Neural progenitor cell (in vitro differentiated cells): ENCODE measurements at regions not wholly inside any gene's neighbourhood (a gene's known extent, or its start where the extent isn't known, plus 50 kb on each side); places are given as distances from the start of the nearest gene placed in this dataset.
A peak's percentile ranks its signal among the peaks of the same experiment; 100 is the strongest.

Experiments
- DNase-seq: peaks from one replicate; pipeline ENCODE4 v3.0.0-alpha.2; 2016; ENCODE audit warnings: low spot score
- H2AFZ ChIP-seq: fragments of 200-600 bp; sonication (generic); replicated peaks from 2 replicates; pipeline ENCODE4 v1.6.1; 2016; ENCODE audit warnings: antibody characterized with exemption
- H3F3A ChIP-seq: fragments of 200-600 bp; sonication (generic); 2 replicates; pipeline ENCODE4 v1.6.1; 2016; ENCODE audit warnings: antibody characterized with exemption, low read depth
- H3K27ac ChIP-seq: fragments of 200-600 bp; sonication (generic); 2 replicates; pipeline ENCODE4 v1.5.1; 2016; ENCODE audit warnings: mild to moderate bottlenecking
- H3K27me3 ChIP-seq: fragments of 200-600 bp; sonication (generic); 2 replicates; pipeline ENCODE4 v1.6.1; 2016; ENCODE audit warnings: mild to moderate bottlenecking, moderate library complexity
- H3K36me3 ChIP-seq: fragments of 200-600 bp; sonication (generic); 2 replicates; pipeline ENCODE4 v1.5.1; 2016
- H3K4me1 ChIP-seq: fragments of 200-600 bp; sonication (generic); 2 replicates; pipeline ENCODE4 v1.6.1; 2016; ENCODE audit warnings: mixed run types
- H3K4me2 ChIP-seq: fragments of 200-600 bp; sonication (generic); 2 replicates; pipeline ENCODE4 v1.6.1; 2016
- H3K4me3 ChIP-seq: fragments of 200-600 bp; sonication (generic); 2 replicates; pipeline ENCODE4 v1.5.1; 2016
- H3K79me2 ChIP-seq: fragments of 200-600 bp; sonication (generic); 2 replicates; pipeline ENCODE4 v1.6.1; 2016; ENCODE audit warnings: low read depth
- H3K9ac ChIP-seq: fragments of 200-600 bp; sonication (generic); 2 replicates; pipeline ENCODE4 v1.6.1; 2016
- H3K9me3 ChIP-seq: fragments of 200-600 bp; sonication (generic); 2 replicates; pipeline ENCODE4 v1.5.1; 2016; ENCODE audit warnings: low read depth
- H4K20me1 ChIP-seq: fragments of 200-600 bp; sonication (generic); 2 replicates; pipeline ENCODE4 v1.6.1; 2016; ENCODE audit warnings: low read depth
- H3K27ac Mint-ChIP-seq: 3 replicates; pipeline ENCODE4 v1.8.0; 2021; ENCODE audit warnings: mixed read lengths
- H3K27me3 Mint-ChIP-seq: 2 replicates; pipeline ENCODE4 v1.8.0; 2022; ENCODE audit warnings: low read depth, mild to moderate bottlenecking, inconsistent platforms, moderate library complexity, mixed read lengths; ENCODE audit not compliant: insufficient read depth
- H3K36me3 Mint-ChIP-seq: 3 replicates; pipeline ENCODE4 v1.8.0; 2021; ENCODE audit warnings: mixed read lengths
- H3K4me1 Mint-ChIP-seq: 3 replicates; pipeline ENCODE4 v1.8.0; 2021; ENCODE audit warnings: mixed read lengths
- H3K4me3 Mint-ChIP-seq: 3 replicates; pipeline ENCODE4 v1.8.0; 2021; ENCODE audit warnings: mild to moderate bottlenecking, moderate library complexity, mixed read lengths
- H3K9me3 Mint-ChIP-seq: 3 replicates; pipeline ENCODE4 v1.8.0; 2020; ENCODE audit warnings: mixed read lengths
- EZH2 ChIP-seq: fragments of 200-600 bp; sonication (generic); IDR thresholded peaks from 2 replicates; pipeline ENCODE4 v1.6.1; 2017; ENCODE audit warnings: antibody characterized with exemption, mild to moderate bottlenecking, moderate library complexity
- EZH2phosphoT487 ChIP-seq: fragments of 200-600 bp; sonication (generic); IDR thresholded peaks from 2 replicates; pipeline ENCODE4 v1.6.1; 2017; ENCODE audit warnings: antibody characterized with exemption
- TF ChIP-seq, protein P1 (sequence below): fragments of 200-600 bp; sonication (generic); IDR thresholded peaks from 2 replicates; pipeline ENCODE4 v1.5.1; 2017; ENCODE audit warnings: antibody characterized with exemption, mild to moderate bottlenecking

DNA sequence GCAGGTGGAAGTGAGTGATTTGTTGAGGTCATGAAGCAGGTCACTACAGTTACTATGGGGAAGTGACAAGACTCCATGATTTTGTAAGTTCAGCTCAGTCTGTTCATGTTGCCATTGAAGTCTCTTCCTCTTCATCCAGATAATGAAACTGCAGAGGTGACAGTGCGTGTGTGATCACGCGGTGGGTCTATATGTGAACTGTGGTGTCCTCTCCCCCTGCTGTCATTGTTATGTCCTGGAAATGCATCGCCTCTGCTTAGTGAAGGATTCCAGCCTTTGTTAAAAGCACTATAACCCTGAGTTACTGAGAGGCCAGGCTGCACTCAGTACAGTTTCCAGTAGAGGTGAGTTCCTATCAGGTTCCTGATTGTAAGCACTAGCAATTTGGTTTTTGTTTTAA, 216.2 kb upstream of the RMST start:
- Mint-ChIP-seq H3K27ac (peak overlapping the region; percentile 89), H3K4me1 (peaks cover 49% of the 10 kb centered on the region), H3K4me3 (no peak overlapping the region), H3K9me3 (no peaks in the 10 kb centered on the region), H3K27me3 (peaks cover 4% of the 10 kb centered on the region), H3K36me3 (peaks cover 2% of the 10 kb centered on the region)
- H3K27ac ChIP-seq, result no peak overlapping the region
- H3K4me1 ChIP-seq, result peaks cover 25% of the 10 kb centered on the region
- no peaks in the 10 kb centered on the region for H3K27me3 ChIP-seq
- no peaks in the 10 kb centered on the region for H3F3A ChIP-seq
- no peak overlapping the region for H3K4me3 ChIP-seq
- H4K20me1 ChIP-seq, result no peaks in the 10 kb centered on the region
- TF ChIP-seq EZH2phosphoT487, result no peak
- no peak for TF ChIP-seq EZH2
- TF ChIP-seq, protein P1, sequence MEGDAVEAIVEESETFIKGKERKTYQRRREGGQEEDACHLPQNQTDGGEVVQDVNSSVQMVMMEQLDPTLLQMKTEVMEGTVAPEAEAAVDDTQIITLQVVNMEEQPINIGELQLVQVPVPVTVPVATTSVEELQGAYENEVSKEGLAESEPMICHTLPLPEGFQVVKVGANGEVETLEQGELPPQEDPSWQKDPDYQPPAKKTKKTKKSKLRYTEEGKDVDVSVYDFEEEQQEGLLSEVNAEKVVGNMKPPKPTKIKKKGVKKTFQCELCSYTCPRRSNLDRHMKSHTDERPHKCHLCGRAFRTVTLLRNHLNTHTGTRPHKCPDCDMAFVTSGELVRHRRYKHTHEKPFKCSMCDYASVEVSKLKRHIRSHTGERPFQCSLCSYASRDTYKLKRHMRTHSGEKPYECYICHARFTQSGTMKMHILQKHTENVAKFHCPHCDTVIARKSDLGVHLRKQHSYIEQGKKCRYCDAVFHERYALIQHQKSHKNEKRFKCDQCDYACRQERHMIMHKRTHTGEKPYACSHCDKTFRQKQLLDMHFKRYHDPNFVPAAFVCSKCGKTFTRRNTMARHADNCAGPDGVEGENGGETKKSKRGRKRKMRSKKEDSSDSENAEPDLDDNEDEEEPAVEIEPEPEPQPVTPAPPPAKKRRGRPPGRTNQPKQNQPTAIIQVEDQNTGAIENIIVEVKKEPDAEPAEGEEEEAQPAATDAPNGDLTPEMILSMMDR, result no peak
- H3K36me3 ChIP-seq, result no peaks in the 10 kb centered on the region
- H2AFZ ChIP-seq, result peak overlapping the region; percentile 27
- H3K9me3 ChIP-seq, result no peaks in the 10 kb centered on the region
- no peaks in the 10 kb centered on the region for H3K79me2 ChIP-seq
- peak overlapping the region; percentile 34 for H3K4me2 ChIP-seq
- DNase-seq, result peak; percentile 15
- no peak overlapping the region for H3K9ac ChIP-seq

DNA sequence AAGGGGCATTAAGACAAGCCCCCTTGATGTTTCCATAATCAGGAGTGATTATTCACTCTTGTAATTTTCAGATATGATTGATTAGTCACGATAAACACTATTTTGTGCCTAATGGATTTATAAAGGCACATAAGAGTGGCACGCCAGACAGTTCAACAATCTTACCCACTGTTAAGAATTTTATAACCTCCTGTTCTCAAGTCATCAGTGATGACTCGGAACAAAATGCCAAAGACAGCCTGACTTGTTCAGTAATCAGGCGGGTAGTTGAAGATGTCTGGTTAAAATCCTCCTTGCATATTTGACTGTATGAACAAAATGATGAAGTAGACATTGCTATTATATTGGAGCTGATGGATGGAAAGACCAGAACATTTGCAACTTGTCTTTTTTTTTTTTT, 212.1 kb upstream of the RMST start:
- no peaks in the 10 kb centered on the region for H3K27me3 ChIP-seq
- DNase-seq, result no peak
- H3K36me3 Mint-ChIP-seq, result peaks cover 2% of the 10 kb centered on the region
- no peak overlapping the region for H2AFZ ChIP-seq
- H3K4me3 Mint-ChIP-seq, result no peak overlapping the region
- H3K9me3 ChIP-seq, result no peaks in the 10 kb centered on the region
- no peak for TF ChIP-seq EZH2
- TF ChIP-seq, protein P1, result no peak
- no peak for TF ChIP-seq EZH2phosphoT487
- no peak overlapping the region for H3K27ac ChIP-seq
- H3K9me3 Mint-ChIP-seq, result peaks cover 2% of the 10 kb centered on the region
- H3K36me3 ChIP-seq, result no peaks in the 10 kb centered on the region
- H3K27ac Mint-ChIP-seq, result no peak overlapping the region
- no peak overlapping the region for H3K9ac ChIP-seq
- no peaks in the 10 kb centered on the region for H4K20me1 ChIP-seq
- H3K79me2 ChIP-seq, result no peaks in the 10 kb centered on the region
- H3F3A ChIP-seq, result no peaks in the 10 kb centered on the region
- H3K4me1 Mint-ChIP-seq, result peaks cover 59% of the 10 kb centered on the region
- peaks cover 64% of the 10 kb centered on the region for H3K4me1 ChIP-seq
- H3K4me2 ChIP-seq, result no peak overlapping the region
- H3K27me3 Mint-ChIP-seq, result peaks cover 3% of the 10 kb centered on the region
- no peak overlapping the region for H3K4me3 ChIP-seq

DNA sequence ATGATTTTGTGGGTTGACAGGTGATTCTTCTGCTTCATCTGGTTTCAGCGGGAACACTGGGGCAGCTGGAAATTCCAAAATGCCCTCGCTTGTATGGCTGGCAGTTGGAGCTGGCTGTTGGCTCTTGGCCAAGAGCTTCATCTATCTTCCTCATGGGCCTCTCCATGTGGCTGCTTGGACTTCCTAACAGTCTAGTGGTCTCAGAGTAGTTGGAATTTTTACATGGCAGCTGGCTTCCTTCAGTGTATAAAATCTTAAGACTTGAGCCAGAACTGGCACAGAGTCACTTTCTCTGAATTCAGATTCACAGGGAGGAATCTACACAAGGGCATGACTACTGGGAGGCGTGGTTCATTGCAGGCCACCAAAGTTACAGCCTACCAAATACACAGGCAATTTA, 204.9 kb upstream of the RMST start:
- DNase-seq, result no peak
- H3K27ac Mint-ChIP-seq, result no peak overlapping the region
- Histone ChIP-seq H2AFZ (no peak overlapping the region), H3K9me3 (no peaks in the 10 kb centered on the region), H3K27me3 (no peaks in the 10 kb centered on the region), H3K27ac (no peak overlapping the region), H3K4me2 (no peak overlapping the region), H3F3A (peaks cover 17% of the 10 kb centered on the region), H4K20me1 (no peaks in the 10 kb centered on the region), H3K79me2 (no peaks in the 10 kb centered on the region), H3K9ac (no peak overlapping the region), H3K4me3 (no peak overlapping the region), H3K4me1 (peaks cover 49% of the 10 kb centered on the region), H3K36me3 (no peaks in the 10 kb centered on the region)
- H3K9me3 Mint-ChIP-seq, result peaks cover 5% of the 10 kb centered on the region
- H3K4me1 Mint-ChIP-seq, result peaks cover 43% of the 10 kb centered on the region
- H3K36me3 Mint-ChIP-seq, result peaks cover 7% of the 10 kb centered on the region
- no peak for TF ChIP-seq EZH2phosphoT487
- TF ChIP-seq EZH2, result no peak
- TF ChIP-seq, protein P1, result no peak
- no peak overlapping the region for H3K4me3 Mint-ChIP-seq
- H3K27me3 Mint-ChIP-seq, result peaks cover 4% of the 10 kb centered on the region
